DND-41 (cell line): ENCODE measurements at regions not wholly inside any gene's neighbourhood (a gene's known extent, or its start where the extent isn't known, plus 50 kb on each side); places are given as distances from the start of the nearest gene placed in this dataset.

Source experiments
- ATAC-seq: fragments of 200-7000 bp; cut with Tn5 transposase; 3 replicates; pipeline ENCODE4 v1.9.1; 2021; ENCODE audit warnings: low read depth; ENCODE audit not compliant: insufficient read depth
- DNase-seq: peaks from one replicate; pipeline ENCODE4 v3.0.0-alpha.2; 2020
- H2AFZ ChIP-seq: 2 replicates; pipeline ENCODE4 v1.6.0; 2012; ENCODE audit warnings: low read depth, low read length
- H3K27ac ChIP-seq: 2 replicates; pipeline ENCODE4 v1.5.1; 2012; ENCODE audit warnings: low read length, inconsistent platforms
- H3K27me3 ChIP-seq: fragments of 200-600 bp; sonication (generic); 2 replicates; pipeline ENCODE4 v1.6.0; 2012; ENCODE audit warnings: low read length, mild to moderate bottlenecking, inconsistent platforms; ENCODE audit not compliant: insufficient read depth, poor library complexity
- H3K36me3 ChIP-seq: 2 replicates; pipeline ENCODE4 v1.5.1; 2012; ENCODE audit warnings: low read length, inconsistent platforms; ENCODE audit not compliant: insufficient read depth
- H3K4me1 ChIP-seq: 2 replicates; pipeline ENCODE4 v1.5.1; 2012; ENCODE audit warnings: mild to moderate bottlenecking, low read length; ENCODE audit not compliant: insufficient read depth
- H3K4me2 ChIP-seq: 2 replicates; pipeline ENCODE4 v1.6.0; 2012; ENCODE audit warnings: mild to moderate bottlenecking, moderate library complexity, low read length, inconsistent platforms; ENCODE audit not compliant: insufficient read depth
- H3K4me3 ChIP-seq, 2 experiments: fragments of 200-600 bp in 1 of 2; shearing (Covaris generic) in 1 of 2; 2 replicates each; pipeline ENCODE4 v1.5.1; 2012 to 2016; ENCODE audit warnings: inconsistent platforms in 2 of 2, low read length in 2 of 2, mild to moderate bottlenecking in 2 of 2, low read depth in 1 of 2, moderate library complexity in 1 of 2
- H3K79me2 ChIP-seq: 2 replicates; pipeline ENCODE4 v1.6.0; 2012; ENCODE audit warnings: low read length, inconsistent platforms; ENCODE audit not compliant: insufficient read depth
- H3K9ac ChIP-seq: 2 replicates; pipeline ENCODE4 v1.6.0; 2012; ENCODE audit warnings: low read depth, mild to moderate bottlenecking, inconsistent platforms, low read length, moderate library complexity
- H3K9me3 ChIP-seq: 2 replicates; pipeline ENCODE4 v1.5.1; 2012; ENCODE audit warnings: low read length, moderate library complexity, mild to moderate bottlenecking, inconsistent platforms; ENCODE audit not compliant: insufficient read depth, severe bottlenecking
- H4K20me1 ChIP-seq: 2 replicates; pipeline ENCODE4 v1.6.0; 2012; ENCODE audit warnings: low read length; ENCODE audit not compliant: insufficient read depth
- CTCF ChIP-seq: IDR thresholded peaks from 2 replicates; pipeline ENCODE4 v1.5.1; 2012; ENCODE audit warnings: borderline replicate concordance, low read length, moderate library complexity, mild to moderate bottlenecking; ENCODE audit not compliant: poor library complexity, severe bottlenecking; ENCODE audit errors: extremely low read depth
- EZH2 ChIP-seq: IDR thresholded peaks from 3 replicates; pipeline ENCODE4 v1.6.1; 2012; ENCODE audit warnings: borderline replicate concordance, low read depth, mild to moderate bottlenecking, moderate library complexity, low read length, inconsistent platforms; ENCODE audit not compliant: severe bottlenecking

- no peaks in the 10 kb centered on the region for H3K4me1 ChIP-seq
- H3K4me3 ChIP-seq: no peak overlapping the region
- H4K20me1 ChIP-seq: no peaks in the 10 kb centered on the region
- no peaks in the 10 kb centered on the region for H3K9me3 ChIP-seq
- no peaks in the 10 kb centered on the region for H3K36me3 ChIP-seq
- DNase-seq (no peak), ATAC-seq (no peak)
- H3K27ac ChIP-seq: no peak overlapping the region
- no peak overlapping the region for H2AFZ ChIP-seq
- H3K9ac ChIP-seq: no peak overlapping the region
- no peaks in the 10 kb centered on the region for H3K27me3 ChIP-seq
- TF ChIP-seq CTCF (no peak), EZH2 (no peak)
- no peaks in the 10 kb centered on the region for H3K79me2 ChIP-seq
- no peak overlapping the region for H3K4me2 ChIP-seq
Observed at GRCh38 chr5:167971706-167972105, 319.7 kb upstream of the WWC1 start.

DNA sequence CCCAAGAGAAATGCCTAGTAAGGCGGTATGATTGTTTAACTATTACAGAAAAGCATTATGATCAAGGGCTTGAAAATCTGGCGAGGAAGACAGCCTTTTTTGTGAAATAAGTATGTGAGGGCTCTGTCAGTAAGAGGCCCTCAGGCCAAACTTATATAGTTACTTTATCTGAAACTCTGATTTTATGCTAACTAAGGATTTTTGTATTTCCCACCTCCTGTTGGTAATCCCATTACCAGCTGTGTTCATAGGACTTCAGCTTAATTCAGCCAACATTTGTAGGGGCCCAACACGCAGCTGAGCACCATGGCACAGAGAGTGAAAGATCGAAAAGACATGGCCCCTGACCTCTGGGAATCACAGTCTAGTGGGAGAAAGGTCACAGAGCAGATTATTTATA is 318.3 kb upstream of the WWC1 start:
- ATAC-seq (no peak), DNase-seq (no peak)

GRCh38 chr5:167984951-167985350 is 306.5 kb upstream of the WWC1 start:
- no peaks in the 10 kb centered on the region for H3K27me3 ChIP-seq
- ATAC-seq: no peak
- no peaks in the 10 kb centered on the region for H3K79me2 ChIP-seq

More for the DNA sequence above, 318.3 kb upstream of the WWC1 start:
- H3K27ac ChIP-seq: no peak overlapping the region
- H3K4me1 ChIP-seq: no peaks in the 10 kb centered on the region
- no peak overlapping the region for H3K4me3 ChIP-seq
- no peak overlapping the region for H3K4me2 ChIP-seq
- no peaks in the 10 kb centered on the region for H3K79me2 ChIP-seq
- no peaks in the 10 kb centered on the region for H3K9me3 ChIP-seq
- H2AFZ ChIP-seq: no peak overlapping the region
- no peaks in the 10 kb centered on the region for H3K36me3 ChIP-seq
- H4K20me1 ChIP-seq: no peaks in the 10 kb centered on the region
- TF ChIP-seq CTCF (no peak), EZH2 (no peak)
- no peak overlapping the region for H3K9ac ChIP-seq
- no peaks in the 10 kb centered on the region for H3K27me3 ChIP-seq

More at GRCh38 chr5:167984951-167985350, 306.5 kb upstream of the WWC1 start:
- Histone ChIP-seq H4K20me1 (no peaks in the 10 kb centered on the region), H3K4me1 (no peaks in the 10 kb centered on the region), H3K4me3 (no peak overlapping the region), H3K9ac (no peak overlapping the region), H3K36me3 (no peaks in the 10 kb centered on the region), H3K27ac (no peak overlapping the region), H3K4me2 (no peak overlapping the region), H2AFZ (no peak overlapping the region), H3K9me3 (no peaks in the 10 kb centered on the region)
- TF ChIP-seq EZH2 (no peak), CTCF (no peak)
- no peak for DNase-seq
